ENCODE measurements at regions not wholly inside any gene's neighbourhood (a gene's known extent, or its start where the extent isn't known, plus 50 kb on each side); places are given as distances from the start of the nearest gene placed in this dataset.

GRCh38 chr12:34344851-34345522 is 322.7 kb downstream of the ALG10 start:
- no peak for ATAC-seq
- intact Hi-C loops (cut with micrococcal nuclease; ENCODE audit: unreplicated experiment) (no loop called here), in situ Hi-C loops (cut with MboI) (no loop called here)
- no peaks in the 10 kb centered on the region for H3K4me1 ChIP-seq (ENCODE audit: control insufficient read depth, insufficient read depth, low read length)
- no peak for DNase-seq (ENCODE audit: low read depth, low spot score)
- no peak overlapping the region for H3K4me3 ChIP-seq
- no peak overlapping the region for H3K27ac ChIP-seq (ENCODE audit: control insufficient read depth, insufficient read depth)
- POLR2A ChIA-PET = no interaction called here
- RAD21 ChIA-PET (ENCODE audit: unreplicated experiment) = no interaction called here
- H3K79me2 ChIP-seq (ENCODE audit: control insufficient read depth, insufficient read depth, low read length) = no peaks in the 10 kb centered on the region
- SMC1A ChIA-PET (ENCODE audit: uncharacterized antibody, unreplicated experiment) = no interaction called here
- BruUV-seq (replicated peaks) = no TSS peak
- no peak overlapping the region for H2AFZ ChIP-seq (ENCODE audit: control insufficient read depth, low read depth, low read length)
- FAIRE-seq = no peak
- TF ChIP-seq RUNX3 (IDR thresholded peaks at IDR 0.05; ENCODE audit: low read length) = no peak
- no peak for TF ChIP-seq PBX3 (IDR thresholded peaks at IDR 0.05; ENCODE audit: insufficient replicate concordance, low read depth, low read length)
- no peak for TF ChIP-seq E4F1 (IDR thresholded peaks at IDR 0.05; ENCODE audit: borderline replicate concordance, partially characterized antibody)
- TF ChIP-seq LARP7 (IDR thresholded peaks at IDR 0.05) = no peak
- TF ChIP-seq SMARCA5 (IDR thresholded peaks at IDR 0.05) = no peak
- TF ChIP-seq YBX1 (IDR thresholded peaks at IDR 0.05) = no peak
- TF ChIP-seq NR2C2 (IDR thresholded peaks at IDR 0.05; ENCODE audit: borderline replicate concordance, control insufficient read depth, insufficient read length, low read depth) = no peak
- no peak for TF ChIP-seq CHD1 (IDR thresholded peaks at IDR 0.05; ENCODE audit: low read depth, low read length)
- TF ChIP-seq BRCA1 (IDR thresholded peaks at IDR 0.05; ENCODE audit: low read depth, low read length) = no peak
- TF ChIP-seq IRF5 (IDR thresholded peaks at IDR 0.05; ENCODE audit: borderline replicate concordance) = no peak
- no peak for TF ChIP-seq CBX3 (IDR thresholded peaks at IDR 0.05; ENCODE audit: borderline replicate concordance, low read depth)
- no peak for TF ChIP-seq EED (IDR thresholded peaks at IDR 0.05; ENCODE audit: low read depth)
- H3K36me3 ChIP-seq (ENCODE audit: control insufficient read depth in 2 of 2, insufficient read depth in 2 of 2, low read length in 1 of 2) = no peaks in the 10 kb centered on the region
- H3K9ac ChIP-seq (ENCODE audit: control insufficient read depth, insufficient read depth, low read length) = no peak overlapping the region
- no peaks in the 10 kb centered on the region for H3K27me3 ChIP-seq (replicated peaks in 1 of 2; ENCODE audit: control insufficient read depth in 2 of 2, insufficient read depth in 2 of 2, low read length in 1 of 2)
- CTCF ChIA-PET = no interaction called here
- H4K20me1 ChIP-seq (ENCODE audit: control insufficient read depth, insufficient read depth) = no peaks in the 10 kb centered on the region
- no peak overlapping the region for H3K4me2 ChIP-seq (ENCODE audit: control insufficient read depth, insufficient read depth)
- H3K9me3 ChIP-seq (replicated peaks; ENCODE audit: control insufficient read depth, insufficient read depth, low read length) = no peaks in the 10 kb centered on the region; the same call in 2 of the 3 replicates
- 60% methylated on average over 36 of the region's 37 CpGs for WGBS (ENCODE audit: insufficient coverage, insufficient replicate concordance, low lambda C conversion rate, missing lambda C conversion rate)
